Inflammatory macrophage (primary cell): ENCODE measurements at regions not wholly inside any gene's neighbourhood (a gene's known extent, or its start where the extent isn't known, plus 50 kb on each side); places are given as distances from the start of the nearest gene placed in this dataset.
"Not testable (repeated sequence)": the region's sequence is repeated elsewhere in the genome, so short reads cannot be mapped to it uniquely, and the experiment has no call there.

ENCODE experiments used
- DNase-seq, 2 donors: peaks; one replicate each; pipeline ENCODE4 v3.0.0-alpha.2; 2020 to 2022

DNA sequence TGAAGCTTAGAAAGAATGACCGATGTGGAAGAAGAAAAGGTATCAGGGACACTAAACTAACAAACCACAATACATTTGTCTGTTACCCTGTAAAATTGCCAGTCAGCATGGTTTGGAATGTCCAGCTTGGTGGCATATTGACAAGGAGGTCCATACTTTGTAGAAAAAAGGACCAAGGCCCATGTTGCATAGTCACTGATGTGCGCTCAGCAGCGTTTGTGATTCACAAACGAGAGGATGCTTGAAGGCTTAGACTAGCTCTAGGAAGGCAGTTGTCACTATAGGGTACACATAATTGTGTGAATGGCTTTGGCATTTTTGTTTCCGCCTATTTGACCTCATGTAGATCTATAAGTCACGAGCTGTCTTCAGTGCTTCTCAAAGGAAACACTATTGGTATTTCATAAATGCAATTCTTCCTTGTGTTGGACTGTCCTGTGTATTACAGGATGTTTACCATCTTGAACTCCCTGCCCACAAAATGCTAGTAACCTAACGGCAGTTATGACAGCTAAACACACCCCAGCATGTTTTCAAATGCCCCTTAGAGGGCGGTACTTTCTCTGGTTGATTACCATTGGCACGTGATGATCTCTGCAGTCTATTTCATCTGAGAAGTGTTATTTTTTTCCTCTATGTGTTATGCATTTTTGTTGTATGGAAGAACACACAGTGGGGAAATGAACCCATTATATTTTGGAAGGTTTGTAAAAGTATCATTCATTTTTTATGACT lies 304.2 kb downstream of the CYRIA start:
- no peak for DNase-seq

DNA sequence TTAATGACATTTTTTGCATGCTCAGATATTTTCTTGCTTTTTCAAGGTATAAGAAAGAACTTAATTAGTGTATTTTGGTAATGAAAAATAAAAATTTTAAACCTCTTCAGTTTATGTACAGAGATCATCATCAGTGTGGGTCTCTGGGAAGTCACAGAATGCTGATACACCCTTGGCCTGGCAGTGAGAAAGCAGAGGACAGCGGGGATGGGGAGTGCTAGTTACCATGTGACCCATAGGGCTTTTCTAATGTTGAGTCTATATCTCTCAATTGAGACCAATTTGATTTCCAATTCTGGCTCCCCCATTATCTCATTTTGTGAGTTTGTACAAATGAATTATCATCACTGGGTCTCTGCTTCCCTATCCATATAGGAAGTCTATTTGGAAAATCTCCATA lies 305.7 kb downstream of the CYRIA start:
- no peak for DNase-seq

DNA sequence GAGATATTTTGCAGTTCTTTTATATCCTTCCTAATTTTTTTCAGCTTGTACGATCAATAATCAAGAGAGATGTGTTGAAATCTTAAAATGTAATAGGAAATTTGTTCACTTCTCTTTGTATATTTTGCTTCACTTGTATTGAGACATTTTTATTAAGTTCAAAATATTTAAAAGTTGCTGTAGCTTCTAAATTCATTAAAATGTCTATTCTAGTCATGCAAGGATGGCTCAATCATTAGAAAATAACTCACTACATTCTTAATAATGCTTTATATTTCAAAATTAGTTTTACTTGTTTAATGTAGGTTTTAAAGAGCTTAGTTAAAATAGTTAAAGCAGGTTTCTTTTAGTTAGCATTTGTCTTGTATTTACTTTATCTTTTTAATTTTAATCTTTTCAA lies 308.4 kb downstream of the CYRIA start:
- no peak for DNase-seq

DNA sequence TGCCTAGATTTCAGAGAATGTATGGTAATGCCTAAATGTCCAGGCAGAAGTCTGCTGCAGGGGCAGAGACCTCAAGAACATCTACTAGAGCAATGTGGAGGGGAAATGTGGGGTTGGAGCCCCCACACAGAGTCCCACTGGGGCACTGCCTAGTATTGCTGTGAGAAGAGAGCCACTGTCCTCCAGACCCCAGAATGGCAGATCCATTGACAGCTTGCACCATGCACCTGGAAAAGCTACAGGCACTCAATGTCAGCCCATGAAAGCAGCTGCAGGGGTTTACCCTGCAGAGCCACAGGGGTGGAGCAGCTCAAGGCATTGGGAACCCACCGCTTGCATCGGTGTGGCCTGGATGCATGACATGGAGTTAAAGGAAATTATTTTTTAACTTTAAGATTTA lies 314.1 kb downstream of the CYRIA start:
- DNase-seq: no peak

DNA sequence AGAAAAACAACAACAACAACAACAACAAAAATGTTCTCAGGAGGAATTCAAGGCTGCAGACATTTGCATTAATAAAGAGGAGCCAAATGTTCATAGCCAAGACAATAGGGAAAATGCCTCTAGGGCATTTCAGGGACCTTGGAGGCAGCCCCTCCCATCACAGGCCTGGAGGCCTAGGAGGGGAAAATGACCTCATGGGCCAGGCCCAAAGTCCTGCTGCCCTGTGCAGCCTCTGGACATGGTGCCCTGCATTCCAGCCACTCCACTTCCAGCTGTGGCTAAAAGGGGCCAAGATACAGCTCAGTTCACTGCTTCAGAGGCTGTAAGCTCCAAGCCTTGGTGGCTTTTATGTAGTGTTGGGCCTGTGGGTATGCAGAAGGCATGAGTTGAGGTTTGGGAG lies 314.5 kb downstream of the CYRIA start:
- DNase-seq: no peak

DNA sequence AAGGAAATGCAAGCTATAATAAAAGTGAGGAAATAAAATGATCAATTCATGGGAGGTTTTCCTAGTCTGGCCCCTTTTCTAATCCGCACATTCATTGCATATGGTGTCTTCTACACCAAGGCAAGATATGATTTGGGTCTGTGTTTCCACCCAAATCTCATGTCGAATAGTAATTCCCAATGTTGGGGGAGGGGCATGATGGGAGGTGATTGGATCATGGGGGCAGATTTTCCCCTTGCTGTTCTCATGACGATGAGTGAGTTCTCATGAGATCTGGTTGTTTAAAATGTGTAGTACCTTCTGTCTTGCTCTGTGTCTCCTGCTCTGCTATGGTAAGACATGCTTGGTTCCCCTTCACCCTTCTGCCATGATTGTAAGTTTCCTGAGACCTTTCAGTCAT lies 315.4 kb downstream of the CYRIA start:
- no peak for DNase-seq

DNA sequence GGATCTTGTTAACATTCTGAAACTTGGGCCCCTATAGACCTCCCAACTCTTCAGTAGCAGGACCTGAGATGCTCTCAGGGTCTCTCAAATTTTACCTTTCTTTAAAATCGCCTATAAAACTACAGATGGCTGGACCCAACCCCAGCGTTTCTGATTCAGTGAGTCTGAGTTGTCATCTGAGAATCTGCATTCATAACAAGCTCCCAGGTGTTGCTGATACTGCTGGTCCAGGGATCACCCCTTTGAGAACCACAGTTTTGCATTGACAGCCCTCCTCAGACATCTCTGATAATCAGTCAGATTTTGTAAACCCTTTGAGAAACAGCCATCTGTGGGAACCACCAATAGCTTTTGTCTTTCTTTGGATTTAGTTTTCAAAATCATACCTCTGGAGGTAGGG lies 315.8 kb downstream of the CYRIA start:
- DNase-seq: no peak

DNA sequence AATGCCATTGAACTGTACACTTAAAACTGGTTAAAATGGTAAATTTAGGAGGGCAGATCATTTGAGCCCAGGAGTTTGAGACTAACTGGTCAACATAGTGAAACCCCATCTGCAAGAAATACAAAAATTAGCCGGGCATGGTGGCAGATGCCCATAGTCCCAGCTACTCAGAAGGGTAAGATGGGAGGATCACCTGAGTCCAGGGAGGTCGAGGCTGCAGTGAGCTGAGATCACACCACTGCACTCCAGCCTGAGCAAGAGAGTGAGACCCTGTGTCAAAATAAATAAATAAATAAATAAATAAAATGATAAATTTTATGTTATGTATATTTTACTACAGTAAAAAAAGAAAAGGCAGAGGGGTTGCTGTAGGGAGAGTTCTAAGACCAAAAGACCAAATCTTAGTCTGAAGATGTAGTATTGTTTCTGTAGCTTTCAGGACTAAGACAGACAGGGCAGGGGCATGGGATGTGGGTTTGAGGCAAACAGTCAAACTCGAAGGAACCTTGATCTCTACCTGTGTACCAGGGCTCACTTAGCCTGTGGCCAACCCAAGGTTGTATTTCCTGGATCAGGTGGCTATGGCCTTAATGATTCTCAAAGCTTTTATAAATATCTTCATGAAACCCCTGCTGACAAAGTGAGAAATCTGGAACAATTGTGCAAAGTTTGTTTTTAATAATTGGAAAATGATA lies 316.7 kb downstream of the CYRIA start:
- no peak for DNase-seq

DNA sequence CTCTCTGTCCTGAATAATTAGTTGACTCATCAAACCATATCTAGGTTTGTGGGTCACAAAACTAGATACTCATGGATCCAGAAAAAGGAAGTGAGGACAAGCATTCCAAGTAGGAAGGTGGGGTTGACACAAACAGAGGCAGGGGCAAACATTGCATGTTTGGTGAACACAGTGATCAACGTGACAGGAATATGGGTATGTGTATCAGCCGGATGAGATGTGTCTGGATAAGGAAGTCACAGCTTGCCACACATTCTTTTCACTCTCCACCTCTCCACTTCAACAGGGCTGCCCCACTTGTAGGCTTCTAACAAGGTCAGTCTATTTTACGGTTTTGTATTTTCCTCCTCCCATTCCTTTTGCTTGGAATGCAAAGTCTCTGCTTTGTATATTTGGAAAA lies 319.0 kb downstream of the CYRIA start:
- no peak for DNase-seq

DNA sequence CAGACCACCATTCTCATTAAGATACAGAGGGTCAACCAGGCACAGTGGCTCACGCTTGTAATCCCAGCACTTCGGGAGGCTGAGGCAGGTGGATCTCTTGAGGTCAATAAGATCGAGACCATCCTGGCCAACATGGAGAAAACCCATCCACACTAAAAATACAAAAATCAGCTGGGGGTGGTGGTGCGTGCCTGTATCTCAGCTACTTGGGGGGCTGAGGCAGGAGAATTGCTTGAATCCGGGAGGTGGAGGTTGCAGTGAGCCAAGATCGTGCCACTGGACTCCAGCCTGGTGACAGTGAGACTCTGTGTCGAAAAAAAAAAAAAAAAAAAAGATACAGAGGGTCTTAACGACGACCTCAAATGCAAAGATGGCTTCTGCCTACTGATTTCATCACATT lies 320.4 kb downstream of the CYRIA start:
- DNase-seq: not testable (repeated sequence)

DNA sequence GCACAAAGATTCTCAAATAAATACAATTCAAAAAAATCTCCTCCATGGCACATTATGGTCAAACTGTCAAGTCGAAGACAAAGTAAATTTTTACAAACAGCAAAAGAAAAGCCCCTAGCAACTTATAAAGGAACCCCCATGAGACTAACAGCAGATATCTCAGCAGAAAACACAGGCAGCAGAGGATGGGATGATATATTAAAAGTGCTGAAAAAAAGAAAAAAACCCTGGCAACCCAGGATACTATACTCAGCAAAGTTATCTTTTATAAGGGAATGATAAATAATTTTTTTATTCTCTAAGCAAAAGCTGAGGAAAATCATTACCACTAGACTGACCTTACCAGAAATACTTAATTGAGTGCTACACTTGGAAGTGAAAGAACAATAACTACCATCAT lies 326.4 kb downstream of the CYRIA start:
- DNase-seq: no peak

DNA sequence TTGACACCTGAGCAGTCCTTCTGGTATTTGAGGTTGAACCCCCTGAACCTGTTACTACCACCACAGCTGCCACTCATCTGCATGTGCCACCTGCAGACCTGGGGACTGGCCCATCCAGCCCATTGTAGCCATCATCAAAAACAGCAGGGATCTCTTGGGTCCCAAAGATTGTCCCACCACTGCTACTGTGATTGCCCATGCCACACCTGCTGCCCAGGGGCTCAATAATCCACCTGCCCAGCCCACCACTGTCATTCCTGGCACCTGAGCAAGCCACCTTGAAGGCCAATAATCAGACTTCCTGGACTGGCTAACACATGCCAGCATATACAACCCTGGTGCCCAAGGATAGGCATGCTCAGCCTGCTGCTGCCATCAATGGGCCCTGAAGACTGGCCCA lies 327.6 kb downstream of the CYRIA start:
- DNase-seq: no peak

DNA sequence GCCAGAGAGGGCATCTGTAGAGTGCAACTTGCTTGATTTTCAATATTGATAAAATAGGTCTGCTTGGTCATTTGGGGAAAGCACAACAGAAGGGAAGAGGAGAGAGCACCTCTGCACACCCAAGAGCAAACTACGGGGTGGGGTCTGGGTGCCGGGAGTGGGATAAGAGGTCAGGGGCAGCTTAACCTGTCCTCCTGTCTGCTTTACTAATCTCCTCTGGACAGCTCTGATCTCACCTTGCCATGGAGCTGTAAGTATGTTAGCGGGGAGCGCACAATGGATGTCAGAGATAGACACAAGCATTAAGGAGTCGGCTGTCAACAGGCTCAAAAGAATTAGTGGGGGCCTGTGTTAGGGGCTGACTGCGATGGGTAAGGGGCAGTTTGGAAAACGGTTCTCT lies 328.7 kb downstream of the CYRIA start:
- DNase-seq: no peak

DNA sequence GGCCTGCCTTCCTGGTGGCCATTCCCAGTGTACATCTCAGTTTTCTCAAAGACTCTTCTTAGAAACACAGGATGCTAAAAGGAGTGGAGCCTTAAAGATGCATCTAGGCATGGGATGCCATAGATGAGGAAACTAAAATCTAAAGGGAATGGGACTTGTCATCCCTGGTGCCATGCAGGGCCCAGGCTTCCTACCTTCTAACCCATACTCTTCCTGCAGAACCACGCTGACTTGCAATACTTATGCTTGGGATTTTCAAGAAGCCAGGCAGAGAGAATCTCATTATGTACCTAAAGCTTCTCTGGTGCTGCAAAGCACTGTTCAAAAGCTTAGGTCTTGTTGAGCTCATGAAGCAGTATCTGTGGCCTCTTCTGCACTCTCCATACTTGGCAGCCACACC lies 329.1 kb downstream of the CYRIA start:
- DNase-seq: no peak

DNA sequence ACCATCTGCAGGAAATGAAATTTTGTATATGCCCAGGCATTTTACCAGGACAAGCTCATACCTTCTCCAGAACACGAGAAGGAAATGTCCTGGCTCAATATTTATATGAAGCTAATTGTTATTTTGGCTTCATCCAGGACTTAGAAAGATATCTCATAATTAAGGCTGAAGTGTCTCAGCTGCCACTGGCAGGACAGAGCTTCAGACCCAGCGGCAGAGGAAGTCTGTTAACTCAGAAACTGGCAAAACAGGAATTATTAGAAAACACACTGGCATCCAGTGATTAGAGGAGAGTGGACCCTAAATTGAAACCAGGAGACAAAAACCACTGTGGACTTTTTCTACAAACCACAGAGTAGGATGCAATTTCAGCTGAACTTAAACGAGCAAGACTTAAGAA lies 329.7 kb downstream of the CYRIA start:
- DNase-seq: no peak

DNA sequence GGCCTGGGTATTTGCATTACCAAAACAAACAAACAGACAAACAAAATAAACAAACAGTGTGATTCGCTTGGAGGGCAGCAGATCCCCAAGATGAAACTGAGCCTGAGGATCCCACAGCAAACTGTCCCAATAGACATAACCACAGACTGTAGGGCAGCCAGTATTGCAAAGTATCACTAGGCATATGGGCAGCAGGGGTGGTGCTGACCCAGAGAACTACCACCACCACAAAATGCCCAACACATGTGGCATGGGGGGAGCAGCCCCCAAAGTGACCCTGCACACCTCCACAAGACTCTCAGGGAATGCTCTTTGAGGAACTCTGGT lies 330.1 kb downstream of the CYRIA start:
- no peak for DNase-seq

DNA sequence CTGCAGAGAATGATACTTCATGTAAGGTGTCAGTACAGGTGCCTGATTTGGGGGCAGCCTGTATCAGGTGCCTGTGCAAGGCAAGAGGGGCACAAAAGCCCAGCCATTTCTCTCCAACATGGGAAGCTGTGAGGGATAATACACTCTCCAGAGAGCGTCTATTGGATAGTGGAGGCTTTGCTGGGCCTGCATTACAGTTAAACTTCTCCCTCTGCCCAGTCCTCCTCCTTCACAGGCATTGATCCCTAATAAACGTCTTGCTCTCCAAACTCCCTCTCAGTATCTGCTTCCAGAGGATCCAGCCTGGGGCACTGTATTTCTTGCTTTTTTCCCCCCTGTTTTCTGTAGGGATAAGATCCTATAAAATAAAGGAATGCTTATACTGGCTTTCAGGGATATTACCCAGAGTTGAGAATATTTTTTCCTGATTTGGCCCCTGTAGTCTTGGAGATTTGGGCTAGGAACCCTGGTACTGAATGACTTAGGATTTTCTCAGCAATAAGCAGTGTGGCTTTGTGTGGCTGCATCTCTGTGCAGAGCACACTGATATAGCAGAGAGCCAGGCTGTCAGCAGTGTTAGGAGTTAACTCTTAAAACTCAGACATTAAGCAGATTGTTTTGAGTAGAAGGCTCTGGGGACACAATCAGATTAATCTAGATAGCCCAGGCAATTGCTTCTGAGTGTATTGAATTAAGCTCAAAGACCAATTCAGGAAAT lies 330.6 kb downstream of the CYRIA start:
- no peak for DNase-seq

DNA sequence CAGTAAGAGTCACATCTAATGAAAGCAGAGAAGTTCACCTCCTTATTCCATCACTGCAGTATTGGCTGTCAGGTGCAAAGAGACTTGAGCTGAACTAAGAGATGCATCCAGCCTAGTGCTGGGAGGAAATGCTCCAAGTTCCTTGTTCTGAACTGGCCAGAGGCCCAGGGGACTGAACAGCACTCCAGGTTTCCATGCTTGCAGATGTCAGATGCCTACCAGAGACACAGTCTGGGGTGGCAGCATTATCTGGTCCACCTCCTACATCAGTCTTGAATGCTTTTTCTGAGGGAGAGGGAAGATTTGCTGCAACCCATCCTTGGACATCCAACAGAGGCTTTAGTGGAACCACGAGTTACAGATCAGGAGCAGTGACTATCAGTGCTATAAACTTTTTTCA lies 331.3 kb downstream of the CYRIA start:
- DNase-seq: no peak

DNA sequence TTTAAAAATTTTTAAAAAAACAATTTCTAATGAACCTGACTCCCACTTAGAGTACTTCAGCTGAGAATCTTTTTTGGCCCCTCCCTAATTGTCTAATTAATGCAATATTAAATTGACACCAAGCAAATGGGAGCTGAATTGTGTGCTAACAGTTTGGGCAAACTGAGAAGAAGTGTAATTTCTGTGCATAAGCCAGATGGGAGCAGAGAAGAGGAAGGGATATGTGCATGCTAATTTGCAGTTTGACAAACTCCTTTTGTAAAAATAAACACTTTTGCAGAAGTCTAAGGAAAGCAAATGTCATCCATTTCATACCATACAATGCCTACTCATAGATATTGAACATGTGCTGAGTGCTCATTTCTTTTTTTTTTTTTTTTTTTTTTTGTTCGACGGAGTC lies 332.0 kb downstream of the CYRIA start:
- no peak for DNase-seq

DNA sequence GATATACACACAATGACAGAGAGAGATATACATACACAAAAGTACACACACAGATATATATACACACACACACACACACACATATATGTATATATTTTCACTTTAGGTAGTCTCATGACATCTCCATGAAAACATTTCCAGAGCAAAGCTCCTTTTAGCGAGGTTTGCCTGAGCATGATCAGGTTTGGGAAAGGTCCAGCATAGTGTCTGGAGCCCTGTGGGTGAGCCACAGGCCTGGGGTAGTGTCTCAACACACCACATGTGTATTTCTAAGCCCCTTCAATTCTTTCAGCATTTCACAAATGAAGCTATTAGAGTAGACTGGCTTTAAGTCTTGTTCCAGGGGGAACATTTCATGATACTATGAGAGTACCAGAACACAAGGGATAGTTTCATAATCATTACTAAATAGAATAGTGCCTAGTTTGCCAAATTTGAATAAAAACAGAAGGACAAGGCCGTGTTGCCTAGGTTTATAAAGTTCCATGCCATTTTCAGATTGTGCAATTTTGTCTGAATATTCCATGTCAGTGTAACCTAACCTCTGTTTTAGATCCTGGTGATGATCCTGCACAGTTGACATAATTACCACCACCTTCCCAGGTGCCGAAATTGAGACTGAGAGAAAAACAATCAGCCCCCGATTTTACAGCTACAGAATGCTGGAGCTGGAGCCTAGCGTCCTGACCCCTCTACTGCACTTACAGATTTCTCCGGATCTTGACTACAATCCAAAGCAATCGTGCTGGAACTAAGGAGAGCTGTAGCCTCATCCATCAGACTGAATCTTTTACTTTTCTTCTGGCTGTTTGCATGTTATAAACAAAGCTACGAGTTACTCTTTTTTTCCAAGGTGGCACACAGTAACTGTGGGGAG lies 332.7 kb downstream of the CYRIA start:
- no peak for DNase-seq

DNA sequence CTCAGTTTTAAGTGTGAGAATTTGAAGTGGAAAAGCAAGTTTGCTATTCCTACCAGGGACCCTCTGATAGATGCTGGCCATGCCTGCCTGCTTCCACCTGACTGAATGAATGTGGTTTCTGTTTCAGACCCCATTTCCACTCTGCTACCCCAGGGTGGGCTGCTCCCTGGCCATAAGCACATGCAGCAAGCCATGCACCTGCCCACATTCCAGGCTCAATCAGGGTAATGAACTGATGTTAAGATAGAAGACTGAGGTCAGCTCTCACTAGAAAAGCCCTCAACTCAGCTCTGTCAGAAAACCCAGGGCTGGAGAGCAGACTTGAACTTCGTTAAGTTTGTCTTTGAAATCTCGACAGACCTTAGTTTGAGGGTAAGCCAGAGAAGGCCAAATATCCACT lies 333.9 kb downstream of the CYRIA start:
- DNase-seq: no peak

DNA sequence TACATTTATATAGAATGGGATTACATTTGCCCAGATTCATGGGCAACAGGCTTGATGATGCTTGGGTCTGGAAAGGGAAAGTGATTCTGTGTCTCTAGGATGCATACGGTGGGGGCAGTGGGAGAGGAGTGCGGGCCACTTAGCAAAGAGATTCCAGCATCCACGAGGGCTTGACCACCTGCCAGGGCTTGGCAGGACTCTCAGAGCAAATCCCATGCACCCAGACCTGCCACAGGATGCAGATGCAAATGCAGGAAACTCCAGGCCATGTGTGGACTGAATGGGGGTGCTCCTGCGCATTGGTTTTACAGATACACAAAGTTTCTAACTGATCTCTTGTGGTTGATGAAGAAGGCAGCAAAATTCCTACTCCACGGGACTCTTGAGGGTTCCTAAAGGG lies 334.7 kb downstream of the CYRIA start:
- DNase-seq: no peak

DNA sequence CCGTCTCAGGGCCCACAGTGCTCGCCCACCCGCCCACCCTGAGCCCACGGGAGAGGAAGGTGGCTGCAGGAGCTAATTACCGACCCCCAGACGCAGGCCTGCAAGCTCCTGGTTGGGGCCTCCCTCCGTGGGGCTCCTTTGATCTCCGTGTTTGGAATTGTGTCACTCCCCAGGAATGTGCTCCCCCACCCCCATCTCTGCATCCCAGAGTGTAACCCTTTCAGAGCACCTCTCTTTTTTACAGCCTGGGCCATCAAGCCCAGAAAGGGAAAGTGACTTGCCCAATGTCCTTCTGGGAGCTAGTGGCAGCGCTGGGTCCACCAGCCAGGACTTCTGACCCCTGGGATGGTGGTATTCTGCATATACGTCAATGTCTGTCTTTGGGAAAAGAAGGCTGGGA lies 335.1 kb downstream of the CYRIA start:
- no peak for DNase-seq
